Neuronal stem cell (in vitro differentiated cells): ENCODE measurements at regions not wholly inside any gene's neighbourhood (a gene's known extent, or its start where the extent isn't known, plus 50 kb on each side); places are given as distances from the start of the nearest gene placed in this dataset.

ENCODE experiments used
- DNase-seq: peaks from one replicate; pipeline ENCODE4 v3.0.0-alpha.2; 2013; ENCODE audit warnings: low spot score
- H2AFZ ChIP-seq: one replicate; pipeline ENCODE4 v1.6.1; 2013; ENCODE audit warnings: mild to moderate bottlenecking, low read length, inconsistent platforms
- H2AK5ac ChIP-seq: 2 replicates; pipeline ENCODE4 v1.6.1; 2013; ENCODE audit warnings: low read depth, mild to moderate bottlenecking, inconsistent platforms, low read length, moderate library complexity, mixed read lengths
- H2BK120ac ChIP-seq: 2 replicates; pipeline ENCODE4 v1.6.1; 2013; ENCODE audit warnings: low read depth, mild to moderate bottlenecking, inconsistent platforms, low read length, moderate library complexity, mixed read lengths
- H2BK12ac ChIP-seq: one replicate; pipeline ENCODE4 v1.6.1; 2013; ENCODE audit warnings: low read length, inconsistent platforms
- H2BK15ac ChIP-seq: 2 replicates; pipeline ENCODE4 v1.6.1; 2013; ENCODE audit warnings: mild to moderate bottlenecking, low read length, inconsistent platforms, mixed read lengths
- H2BK5ac ChIP-seq: one replicate; pipeline ENCODE4 v1.6.1; 2013; ENCODE audit warnings: inconsistent platforms, mild to moderate bottlenecking, low read length, moderate library complexity
- H3K14ac ChIP-seq: one replicate; pipeline ENCODE4 v1.6.1; 2013; ENCODE audit warnings: low read length, inconsistent platforms
- H3K18ac ChIP-seq: 2 replicates; pipeline ENCODE4 v1.6.1; 2013; ENCODE audit warnings: low read length, inconsistent platforms
- H3K23ac ChIP-seq: 2 replicates; pipeline ENCODE4 v1.6.1; 2013; ENCODE audit warnings: low read depth, mild to moderate bottlenecking, mixed read lengths, low read length, inconsistent platforms; ENCODE audit not compliant: poor library complexity
- H3K27ac ChIP-seq: replicated peaks from 3 replicates; pipeline ENCODE4 v1.5.1; 2013; ENCODE audit warnings: low read length, inconsistent platforms
- H3K27me3 ChIP-seq, 3 experiments: 2 replicates each; pipeline ENCODE4 v1.6.1; 2013; ENCODE audit warnings: low read length in 3 of 3, mild to moderate bottlenecking in 2 of 3, inconsistent platforms in 1 of 3, low read depth in 1 of 3, mixed read lengths in 1 of 3, moderate library complexity in 1 of 3; ENCODE audit not compliant: control insufficient read depth in 3 of 3, insufficient read depth in 3 of 3
- H3K36me3 ChIP-seq, 2 donors: replicated peaks in 1 of 2; 2 replicates each; pipeline ENCODE4 v1.6.1; 2013; ENCODE audit warnings: low read length in 2 of 2; ENCODE audit not compliant: control insufficient read depth in 2 of 2, insufficient read depth in 2 of 2
- H3K4ac ChIP-seq: 2 replicates; pipeline ENCODE4 v1.6.1; 2013; ENCODE audit warnings: inconsistent platforms, mild to moderate bottlenecking, low read length, moderate library complexity
- H3K4me1 ChIP-seq, 2 donors: 1 replicate in 1 of 2; 2 replicates in 1 of 2; pipeline ENCODE4 v1.6.1; 2013; ENCODE audit warnings: low read length in 2 of 2, low read depth in 1 of 2; ENCODE audit not compliant: control insufficient read depth in 2 of 2, insufficient read depth in 1 of 2
- H3K4me2 ChIP-seq: one replicate; pipeline ENCODE4 v1.6.1; 2013; ENCODE audit warnings: mild to moderate bottlenecking, low read length, inconsistent platforms; ENCODE audit not compliant: insufficient read depth, poor library complexity, severe bottlenecking
- H3K4me3 ChIP-seq, 2 donors: 2 replicates each; pipeline ENCODE4 v1.5.1; 2013; ENCODE audit warnings: low read length in 2 of 2, mild to moderate bottlenecking in 2 of 2, inconsistent platforms in 1 of 2, moderate library complexity in 1 of 2
- H3K79me1 ChIP-seq: one replicate; pipeline ENCODE4 v1.6.1; 2013; ENCODE audit warnings: low read depth, mild to moderate bottlenecking, inconsistent platforms, low read length, moderate library complexity
- H3K9ac ChIP-seq: one replicate; pipeline ENCODE4 v1.6.1; 2013; ENCODE audit warnings: mild to moderate bottlenecking, low read depth, low read length, inconsistent platforms; ENCODE audit not compliant: poor library complexity
- H3K9me3 ChIP-seq, 2 donors: replicated peaks in 1 of 2; 2 replicates each; pipeline versions ENCODE3 to v1.6.1; 2013; ENCODE audit warnings: low read length in 2 of 2, mild to moderate bottlenecking in 2 of 2, inconsistent platforms in 1 of 2, low read depth in 1 of 2, mixed read lengths in 1 of 2, moderate library complexity in 1 of 2; ENCODE audit not compliant: control insufficient read depth in 2 of 2, insufficient read depth in 1 of 2
- H4K8ac ChIP-seq: one replicate; pipeline ENCODE4 v1.6.1; 2013; ENCODE audit warnings: low read depth, mild to moderate bottlenecking, inconsistent platforms, low read length, moderate library complexity
- H4K91ac ChIP-seq: one replicate; pipeline ENCODE4 v1.6.1; 2013; ENCODE audit warnings: low read length, low read depth, mild to moderate bottlenecking, inconsistent platforms; ENCODE audit not compliant: poor library complexity
- WGBS, 2 donors: extraction: QIAGEN DNeasy Blood & Tissue Kit; methylation state at CpG; one replicate each; pipeline ENCODE4 v1.1.7; 2013; ENCODE audit warnings: missing lambda C conversion rate in 2 of 2, mixed read lengths in 1 of 2; ENCODE audit not compliant: insufficient read length in 2 of 2, insufficient replicate concordance in 1 of 2; ENCODE audit errors: extremely low coverage in 2 of 2; 5-methylcytosine and 5-hydroxymethylcytosine counted together

DNA sequence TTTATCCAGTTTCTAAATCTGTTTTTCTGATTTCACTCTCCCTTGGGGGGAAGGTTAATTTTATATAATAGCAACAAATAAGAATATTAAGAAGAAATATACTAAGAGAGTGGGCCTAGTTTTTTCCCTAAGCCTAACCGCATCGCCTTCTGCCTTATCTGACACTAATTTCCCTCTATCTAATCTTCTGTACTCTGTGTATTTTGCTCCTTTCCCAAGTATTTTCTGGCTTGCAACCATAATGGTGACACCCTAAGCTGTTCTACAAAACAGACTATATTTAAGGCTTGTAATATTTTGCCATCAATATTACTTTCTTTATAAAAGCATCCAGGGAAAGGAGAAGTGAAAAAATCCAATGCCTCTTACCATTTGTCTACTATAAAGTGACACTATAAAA is 1168.8 kb downstream of the GALC start:
- no peak overlapping the region for H3K14ac ChIP-seq
- H3K4ac ChIP-seq = no peak overlapping the region
- H2AK5ac ChIP-seq = no peak overlapping the region
- H3K4me3 ChIP-seq = no peak overlapping the region
- H4K8ac ChIP-seq = no peak overlapping the region
- no peak overlapping the region for H2BK15ac ChIP-seq
- H3K27me3 ChIP-seq = no peaks in the 10 kb centered on the region
- H3K79me1 ChIP-seq = no peaks in the 10 kb centered on the region
- no peak overlapping the region for H3K18ac ChIP-seq
- H2BK12ac ChIP-seq = no peak overlapping the region
- no peak overlapping the region for H3K4me2 ChIP-seq
- no peaks in the 10 kb centered on the region for H3K9me3 ChIP-seq
- H3K9ac ChIP-seq = no peak overlapping the region
- H2BK120ac ChIP-seq = no peak overlapping the region
- H3K23ac ChIP-seq = no peak overlapping the region
- no CpG with 5 or more reads among the region's 2 CpGs for WGBS, 2 donors
- no peak overlapping the region for H2BK5ac ChIP-seq
- H3K4me1 ChIP-seq = no peaks in the 10 kb centered on the region
- H3K36me3 ChIP-seq = no peaks in the 10 kb centered on the region
- H2AFZ ChIP-seq = no peak overlapping the region
- H3K27ac ChIP-seq = no peak overlapping the region
- DNase-seq = no peak
- H4K91ac ChIP-seq = no peak overlapping the region

DNA sequence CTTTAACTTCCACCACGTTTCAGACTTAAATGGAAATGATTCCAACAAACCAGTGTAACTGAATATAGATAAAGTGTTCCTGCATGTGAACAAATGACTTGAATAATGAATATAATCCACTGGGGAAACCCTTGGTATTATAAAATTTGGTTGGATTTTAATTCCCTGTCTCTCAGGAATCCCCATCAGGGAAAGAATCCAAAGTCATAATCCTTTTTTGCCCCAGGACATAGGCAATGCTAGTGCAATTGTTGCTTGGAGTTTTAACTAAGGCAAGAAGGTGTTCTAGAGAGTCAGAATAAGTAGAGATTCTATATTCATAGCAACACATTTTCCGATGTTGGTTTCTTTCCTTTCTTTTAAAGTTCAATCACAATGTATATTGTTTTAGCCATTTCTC is 1169.4 kb downstream of the GALC start:
- H2AK5ac ChIP-seq = no peak overlapping the region
- no peak for DNase-seq
- no peak overlapping the region for H2BK5ac ChIP-seq
- H3K4me2 ChIP-seq = no peak overlapping the region
- no peak overlapping the region for H2AFZ ChIP-seq
- H3K27ac ChIP-seq = no peak overlapping the region
- H4K91ac ChIP-seq = no peak overlapping the region
- no peak overlapping the region for H3K4ac ChIP-seq
- no peak overlapping the region for H3K4me3 ChIP-seq
- H3K23ac ChIP-seq = no peak overlapping the region
- no peak overlapping the region for H3K9ac ChIP-seq
- no peak overlapping the region for H3K18ac ChIP-seq
- H3K9me3 ChIP-seq = no peaks in the 10 kb centered on the region
- H3K27me3 ChIP-seq = no peaks in the 10 kb centered on the region
- no CpG with 5 or more reads among the region's 2 CpGs for WGBS, 2 donors
- no peak overlapping the region for H2BK12ac ChIP-seq
- no peak overlapping the region for H2BK15ac ChIP-seq
- H3K36me3 ChIP-seq = no peaks in the 10 kb centered on the region
- H4K8ac ChIP-seq = no peak overlapping the region
- H3K79me1 ChIP-seq = no peaks in the 10 kb centered on the region
- no peak overlapping the region for H2BK120ac ChIP-seq
- H3K14ac ChIP-seq = no peak overlapping the region
- H3K4me1 ChIP-seq = no peaks in the 10 kb centered on the region

DNA sequence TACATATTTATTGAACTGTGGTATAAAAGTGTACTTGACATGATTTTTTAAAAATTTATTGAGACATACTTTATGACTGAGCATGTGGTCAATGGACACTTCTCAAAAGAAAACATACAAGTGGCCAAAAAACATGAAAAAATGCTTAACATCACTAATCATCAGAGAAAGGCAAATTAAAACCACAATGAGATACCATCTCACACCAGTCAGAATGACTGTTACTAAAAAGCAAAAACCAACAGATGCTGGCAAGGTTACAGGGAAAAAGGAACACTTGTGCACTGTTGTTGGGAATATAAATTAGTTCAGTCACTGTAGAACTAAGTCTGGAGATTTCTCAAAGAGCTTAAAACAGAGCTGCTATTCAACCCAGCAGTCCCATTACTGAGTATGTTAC is 1177.6 kb downstream of the GALC start:
- no peak overlapping the region for H2BK120ac ChIP-seq
- H3K4me1 ChIP-seq = no peaks in the 10 kb centered on the region
- H3K4me2 ChIP-seq = no peak overlapping the region
- H2AK5ac ChIP-seq = no peak overlapping the region
- no peak overlapping the region for H3K9ac ChIP-seq
- H2AFZ ChIP-seq = no peak overlapping the region
- no peak overlapping the region for H3K14ac ChIP-seq
- no peak overlapping the region for H3K4me3 ChIP-seq
- no peaks in the 10 kb centered on the region for H3K9me3 ChIP-seq
- DNase-seq = no peak
- H4K91ac ChIP-seq = no peak overlapping the region
- no peak overlapping the region for H3K27ac ChIP-seq
- no peaks in the 10 kb centered on the region for H3K27me3 ChIP-seq
- no peak overlapping the region for H2BK12ac ChIP-seq
- no peak overlapping the region for H3K23ac ChIP-seq
- no peaks in the 10 kb centered on the region for H3K36me3 ChIP-seq
- H3K18ac ChIP-seq = no peak overlapping the region
- no peaks in the 10 kb centered on the region for H3K79me1 ChIP-seq
- H3K4ac ChIP-seq = no peak overlapping the region
- H4K8ac ChIP-seq = no peak overlapping the region
- no peak overlapping the region for H2BK5ac ChIP-seq
- H2BK15ac ChIP-seq = no peak overlapping the region

DNA sequence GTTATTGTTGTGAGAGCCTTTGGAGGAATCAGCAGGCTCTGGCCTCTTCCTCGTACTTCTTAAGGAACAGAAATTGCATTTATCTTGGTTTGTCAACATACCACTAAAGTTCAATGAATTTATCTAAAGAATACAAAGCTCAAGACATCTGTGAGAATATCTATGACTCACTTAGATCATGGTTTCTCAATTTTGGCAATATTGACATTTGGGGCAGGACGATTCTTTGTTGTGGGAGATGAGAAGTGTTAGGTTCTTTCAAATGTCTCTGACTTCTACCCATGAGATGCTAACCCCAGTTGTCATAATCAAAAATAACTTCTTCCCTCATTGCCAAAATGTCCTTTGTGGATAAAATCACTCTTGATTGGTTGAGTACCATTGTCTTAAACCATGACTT is 1190.3 kb downstream of the GALC start:
- H3K9me3 ChIP-seq = no peaks in the 10 kb centered on the region
- H3K27ac ChIP-seq = no peak overlapping the region
- DNase-seq = no peak
- H2BK5ac ChIP-seq = no peak overlapping the region
- H3K4me2 ChIP-seq = no peak overlapping the region
- no peak overlapping the region for H4K91ac ChIP-seq
- no peak overlapping the region for H3K4me3 ChIP-seq
- H3K18ac ChIP-seq = no peak overlapping the region
- no peak overlapping the region for H3K14ac ChIP-seq
- no peak overlapping the region for H2AK5ac ChIP-seq
- no peak overlapping the region for H3K9ac ChIP-seq
- no peak overlapping the region for H2BK15ac ChIP-seq
- no peak overlapping the region for H2BK12ac ChIP-seq
- no peaks in the 10 kb centered on the region for H3K36me3 ChIP-seq
- no peak overlapping the region for H3K4ac ChIP-seq
- H3K27me3 ChIP-seq = no peaks in the 10 kb centered on the region
- H3K79me1 ChIP-seq = no peaks in the 10 kb centered on the region
- H3K4me1 ChIP-seq = no peaks in the 10 kb centered on the region
- WGBS, 2 donors = no CpG with 5 or more reads among the region's 2 CpGs
- no peak overlapping the region for H2AFZ ChIP-seq
- H4K8ac ChIP-seq = no peak overlapping the region
- H3K23ac ChIP-seq = no peak overlapping the region
- no peak overlapping the region for H2BK120ac ChIP-seq
